ENCODE measurements at regions not wholly inside any gene's neighbourhood (a gene's known extent, or its start where the extent isn't known, plus 50 kb on each side); places are given as distances from the start of the nearest gene placed in this dataset.

- TF ChIP-seq TCF7L2 (IDR thresholded peaks at IDR 0.05; ENCODE audit: low read depth, low read length) (no peak), GABPA (tag; conservative IDR thresholded peaks at IDR 0.05; ENCODE audit: low read depth) (no peak), EZH2 (IDR thresholded peaks at IDR 0.05; ENCODE audit: borderline replicate concordance, low read depth, low read length) (no peak), CTCF (IDR thresholded peaks at IDR 0.05 in 2 of 3, conservative IDR thresholded peaks at IDR 0.05 in 1 of 3; ENCODE audit: insufficient read depth in 2 of 3, low read depth in 1 of 3, low read length in 3 of 3) (no peak), POLR2A (conservative IDR thresholded peaks at IDR 0.05) (no peak), FOXA3 (CRISPR knock-in tag; conservative IDR thresholded peaks at IDR 0.05 in 1 of 2, IDR thresholded peaks at IDR 0.05 in 1 of 2) (no peak), NR3C1 (CRISPR knock-in tag; IDR thresholded peaks at IDR 0.05) (no peak)
- TF ChIP-seq, protein P1, sequence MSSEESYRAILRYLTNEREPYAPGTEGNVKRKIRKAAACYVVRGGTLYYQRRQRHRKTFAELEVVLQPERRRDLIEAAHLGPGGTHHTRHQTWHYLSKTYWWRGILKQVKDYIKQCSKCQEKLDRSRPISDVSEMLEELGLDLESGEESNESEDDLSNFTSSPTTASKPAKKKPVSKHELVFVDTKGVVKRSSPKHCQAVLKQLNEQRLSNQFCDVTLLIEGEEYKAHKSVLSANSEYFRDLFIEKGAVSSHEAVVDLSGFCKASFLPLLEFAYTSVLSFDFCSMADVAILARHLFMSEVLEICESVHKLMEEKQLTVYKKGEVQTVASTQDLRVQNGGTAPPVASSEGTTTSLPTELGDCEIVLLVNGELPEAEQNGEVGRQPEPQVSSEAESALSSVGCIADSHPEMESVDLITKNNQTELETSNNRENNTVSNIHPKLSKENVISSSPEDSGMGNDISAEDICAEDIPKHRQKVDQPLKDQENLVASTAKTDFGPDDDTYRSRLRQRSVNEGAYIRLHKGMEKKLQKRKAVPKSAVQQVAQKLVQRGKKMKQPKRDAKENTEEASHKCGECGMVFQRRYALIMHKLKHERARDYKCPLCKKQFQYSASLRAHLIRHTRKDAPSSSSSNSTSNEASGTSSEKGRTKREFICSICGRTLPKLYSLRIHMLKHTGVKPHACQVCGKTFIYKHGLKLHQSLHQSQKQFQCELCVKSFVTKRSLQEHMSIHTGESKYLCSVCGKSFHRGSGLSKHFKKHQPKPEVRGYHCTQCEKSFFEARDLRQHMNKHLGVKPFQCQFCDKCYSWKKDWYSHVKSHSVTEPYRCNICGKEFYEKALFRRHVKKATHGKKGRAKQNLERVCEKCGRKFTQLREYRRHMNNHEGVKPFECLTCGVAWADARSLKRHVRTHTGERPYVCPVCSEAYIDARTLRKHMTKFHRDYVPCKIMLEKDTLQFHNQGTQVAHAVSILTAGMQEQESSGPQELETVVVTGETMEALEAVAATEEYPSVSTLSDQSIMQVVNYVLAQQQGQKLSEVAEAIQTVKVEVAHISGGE (CRISPR knock-in tag; IDR thresholded peaks at IDR 0.05): no peak
Observed at GRCh38 chr1:74908131-74908530, 175.2 kb downstream of the TYW3 start.

All from K562 (cell line).